SK-N-MC (cell line): ENCODE measurements at regions not wholly inside any gene's neighbourhood (a gene's known extent, or its start where the extent isn't known, plus 50 kb on each side); places are given as distances from the start of the nearest gene placed in this dataset.

Experiments
- EZH2 ChIP-seq: fragments of 200-600 bp; sonication (generic); IDR thresholded peaks from one replicate; pipeline ENCODE4 v1.6.1; 2017; ENCODE audit warnings: antibody characterized with exemption
- POLR2AphosphoS5 ChIP-seq: IDR thresholded peaks from 2 replicates; pipeline ENCODE4 v1.6.1; 2012; ENCODE audit warnings: mild to moderate bottlenecking, low read depth, low read length, borderline replicate concordance

DNA sequence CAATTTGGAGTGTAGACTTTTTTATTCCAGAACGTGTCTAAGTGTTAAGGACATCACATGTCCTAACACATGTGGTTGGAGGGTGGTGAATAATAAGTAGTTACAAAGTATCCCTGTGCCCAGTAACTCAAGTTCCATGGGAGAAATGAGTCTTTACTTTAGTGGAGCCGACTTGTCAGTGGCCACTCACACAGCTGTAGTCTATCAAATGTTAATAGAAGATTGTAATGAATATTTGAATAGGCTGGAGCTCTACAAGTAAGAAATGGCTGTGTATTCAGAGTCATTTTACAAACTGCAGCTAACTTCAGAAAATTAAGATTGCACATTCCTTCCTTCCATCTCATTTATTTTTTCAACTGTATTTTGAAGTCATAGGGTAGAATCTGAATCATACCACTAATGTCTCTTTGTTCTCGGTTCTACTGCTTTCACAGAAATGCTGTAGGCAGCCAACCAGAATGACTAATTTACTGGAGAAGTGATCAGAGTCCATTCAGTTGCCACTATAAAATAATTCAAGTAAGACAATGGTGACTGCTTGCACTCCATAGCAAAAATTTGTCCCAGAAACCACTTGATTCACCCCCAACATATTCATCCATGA is 394.8 kb downstream of the NR2F1-AS1 start:
- TF ChIP-seq EZH2 (no peak), POLR2AphosphoS5 (no peak)
